Testis (tissue), 2 donors: ENCODE measurements at regions not wholly inside any gene's neighbourhood (a gene's known extent, or its start where the extent isn't known, plus 50 kb on each side); places are given as distances from the start of the nearest gene placed in this dataset.

Experiments used
- DNase-seq: peaks from one replicate; pipeline ENCODE4 v3.0.0-alpha.2; 2019
- H3K27ac ChIP-seq, 2 donors: fragments of 200-600 bp; sonication (generic); one replicate each; pipeline ENCODE4 v1.5.1; 2019
- H3K27me3 ChIP-seq: fragments of 200-600 bp; sonication (generic); one replicate; pipeline ENCODE4 v1.5.1; 2019
- H3K36me3 ChIP-seq: fragments of 200-600 bp; sonication (generic); one replicate; pipeline ENCODE4 v1.5.1; 2017; ENCODE audit warnings: low read depth; ENCODE audit errors: missing control alignments
- H3K4me1 ChIP-seq: fragments of 200-600 bp; sonication (generic); one replicate; pipeline ENCODE4 v1.5.1; 2019
- H3K4me3 ChIP-seq, 2 donors: fragments of 200-600 bp; sonication (generic); one replicate each; pipeline ENCODE4 v1.5.1; 2017 to 2019
- H3K9me3 ChIP-seq: fragments of 200-600 bp; sonication (generic); one replicate; pipeline ENCODE4 v1.5.1; 2017
- CTCF ChIP-seq, 3 experiments: fragments of 450-650 bp in 2 of 3; fragments of 200-600 bp in 1 of 3; sonication (generic) in 1 of 3; IDR thresholded peaks; one replicate each; pipeline ENCODE4 v1.5.1; 2016 to 2019; ENCODE audit warnings: antibody characterized with exemption in 3 of 3, mild to moderate bottlenecking in 2 of 3, moderate library complexity in 1 of 3
- POLR2A ChIP-seq: fragments of 450-650 bp; IDR thresholded peaks from one replicate; pipeline ENCODE4 v1.6.1; 2017; ENCODE audit warnings: antibody characterized with exemption, mild to moderate bottlenecking, moderate library complexity
- WGBS, 2 donors: methylation state at CpG; one replicate each; pipeline ENCODE4 v1.1.5; 2018; 5-methylcytosine and 5-hydroxymethylcytosine counted together
- intact Hi-C: fragments of 100-400 bp; cut with DNase I; formaldehyde crosslinking; loops from one replicate; pipeline ENCODE4 v1.15.1; 2023; ENCODE audit warnings: low total_unique reads

DNA sequence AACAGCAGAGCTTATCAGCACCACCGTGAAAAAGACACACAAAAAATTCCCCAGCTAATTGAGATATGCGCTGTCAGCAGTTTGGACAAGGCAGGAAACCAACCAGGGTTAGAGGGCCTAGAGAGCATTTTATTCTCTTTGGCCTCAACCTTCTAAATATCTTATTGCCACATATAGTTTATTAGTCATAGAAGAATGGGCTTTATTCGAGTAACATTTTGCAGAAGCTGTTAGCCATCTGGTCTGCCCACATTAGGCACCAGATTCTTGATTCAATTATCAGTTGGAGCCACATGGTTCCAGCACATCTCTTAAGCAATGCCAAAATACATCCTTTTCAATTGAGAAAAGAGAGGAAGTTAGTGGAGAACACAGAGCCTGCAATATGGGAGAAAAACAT is 109.9 kb upstream of the CXADR start:
- no peaks in the 10 kb centered on the region for H3K9me3 ChIP-seq
- H3K27ac ChIP-seq = no peak overlapping the region
- no peak for DNase-seq
- no peak for TF ChIP-seq POLR2A
- TF ChIP-seq CTCF (IDR thresholded peaks at IDR 0.05) = no peak
- no peaks in the 10 kb centered on the region for H3K4me1 ChIP-seq
- WGBS, 2 donors = 39 to 53% methylated on average over 3 of the region's 3 CpGs
- intact Hi-C loops = no loop called here
- no peaks in the 10 kb centered on the region for H3K36me3 ChIP-seq
- H3K27me3 ChIP-seq = no peaks in the 10 kb centered on the region
- no peak overlapping the region for H3K4me3 ChIP-seq

GRCh38 chr21:17406202-17406601 is 106.6 kb upstream of the CXADR start:
- Histone ChIP-seq H3K9me3 (no peaks in the 10 kb centered on the region), H3K4me3 (no peak overlapping the region), H3K27ac (no peak overlapping the region), H3K36me3 (no peaks in the 10 kb centered on the region), H3K4me1 (no peaks in the 10 kb centered on the region), H3K27me3 (no peaks in the 10 kb centered on the region)
- no peak for TF ChIP-seq CTCF (IDR thresholded peaks at IDR 0.05)
- TF ChIP-seq POLR2A = no peak
- 88 to 93% methylated on average over 4 of the region's 4 CpGs for WGBS, 2 donors
- intact Hi-C loops = no loop called here
- DNase-seq = no peak

- Histone ChIP-seq H3K27ac (peak overlapping the region in 1 of 2 donors; percentile 68), H3K36me3 (no peaks in the 10 kb centered on the region), H3K27me3 (no peaks in the 10 kb centered on the region), H3K4me3 (no peak overlapping the region), H3K4me1 (peaks cover 25% of the 10 kb centered on the region), H3K9me3 (no peaks in the 10 kb centered on the region)
- no peak for TF ChIP-seq POLR2A
- no peak for TF ChIP-seq CTCF (IDR thresholded peaks at IDR 0.05)
- no peak for DNase-seq
- WGBS, 2 donors = 57 to 71% methylated on average over 1 of the region's 1 CpG
- intact Hi-C loops = no loop called here
These were observed 98.1 kb upstream of the CXADR start for GRCh38 chr21:17414766-17415165.

- no peak for TF ChIP-seq CTCF (IDR thresholded peaks at IDR 0.05)
- TF ChIP-seq POLR2A = no peak
- peak; percentile 59 for DNase-seq
- H3K4me3 ChIP-seq = no peak overlapping the region
- H3K27me3 ChIP-seq = no peaks in the 10 kb centered on the region
- intact Hi-C loops = no loop called here
- peak overlapping the region; percentile 47 to 68 for H3K27ac ChIP-seq
- no peaks in the 10 kb centered on the region for H3K36me3 ChIP-seq
- 24 to 35% methylated on average over 2 of the region's 2 CpGs for WGBS, 2 donors
- H3K4me1 ChIP-seq = peaks cover 25% of the 10 kb centered on the region
- H3K9me3 ChIP-seq = no peaks in the 10 kb centered on the region
These were observed 96.7 kb upstream of the CXADR start for GRCh38 chr21:17416139-17416538.

GRCh38 chr21:17422931-17423330 is 89.9 kb upstream of the CXADR start:
- H3K4me1 ChIP-seq = peaks cover 5% of the 10 kb centered on the region
- no peaks in the 10 kb centered on the region for H3K9me3 ChIP-seq
- no peak overlapping the region for H3K27ac ChIP-seq
- H3K27me3 ChIP-seq = no peaks in the 10 kb centered on the region
- TF ChIP-seq POLR2A (no peak), CTCF (IDR thresholded peaks at IDR 0.05) (no peak)
- intact Hi-C loops = no loop called here
- no peak overlapping the region for H3K4me3 ChIP-seq
- no peaks in the 10 kb centered on the region for H3K36me3 ChIP-seq
- no peak for DNase-seq
- 65 to 94% methylated on average over 2 of the region's 2 CpGs for WGBS, 2 donors
